ENCODE measurements at regions not wholly inside any gene's neighbourhood (a gene's known extent, or its start where the extent isn't known, plus 50 kb on each side); places are given as distances from the start of the nearest gene placed in this dataset.
"Not testable (repeated sequence)": the region's sequence is repeated elsewhere in the genome, so short reads cannot be mapped to it uniquely, and the experiment has no call there.

GRCh38 chr5:102654559-102655349 lies 100.4 kb upstream of the PAM start:
- DNase-seq (ENCODE audit: extremely low read depth in 1 of 11, low read depth in 9 of 11, low spot score in 4 of 11): no peak

GRCh38 chr5:102659151-102659550 lies 96.0 kb upstream of the PAM start:
- DNase-seq (ENCODE audit: extremely low read depth in 1 of 11, low read depth in 9 of 11, low spot score in 4 of 11): no peak

- no peak for DNase-seq (ENCODE audit: extremely low read depth in 1 of 11, low read depth in 9 of 11, low spot score in 4 of 11)
Observed at GRCh38 chr5:102660111-102660510, 95.0 kb upstream of the PAM start.

DNA sequence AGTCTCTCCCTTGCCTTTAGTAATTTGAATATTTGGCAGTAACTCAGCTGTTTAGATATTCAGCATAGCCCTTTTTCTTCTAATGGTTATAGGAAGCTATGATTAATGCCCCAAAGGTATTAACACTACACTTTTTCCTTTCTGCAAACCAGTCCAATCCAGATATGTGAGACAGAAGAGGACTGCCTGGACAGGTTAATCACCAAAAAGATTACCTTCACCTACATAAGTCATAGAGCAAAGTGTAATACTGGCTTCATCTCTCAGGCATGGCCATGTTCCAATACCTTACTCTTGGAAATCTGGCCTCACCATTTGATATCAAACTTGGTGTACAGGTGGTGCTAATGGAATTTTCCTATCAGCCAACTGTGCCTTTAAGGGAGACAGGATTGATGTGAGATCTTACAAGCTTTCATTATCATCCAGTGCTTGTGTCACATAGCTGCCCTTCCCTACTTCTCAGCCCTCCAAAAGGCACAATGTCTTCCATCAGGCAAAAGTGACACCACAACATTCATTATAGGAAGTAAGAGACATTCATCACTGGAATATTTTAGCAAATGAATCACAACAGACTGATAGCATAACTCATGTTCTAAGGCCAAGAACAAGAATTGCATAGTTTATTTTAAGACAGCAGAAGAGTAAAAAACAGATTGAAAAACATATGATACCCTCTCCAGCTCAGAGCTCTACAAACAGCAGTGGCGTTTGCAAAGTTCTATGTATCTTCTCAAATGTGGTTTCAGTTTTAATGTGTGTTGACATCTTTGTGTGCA lies 91.2 kb upstream of the PAM start:
- DNase-seq (ENCODE audit: extremely low read depth in 1 of 11, low read depth in 9 of 11, low spot score in 4 of 11): no peak

- DNase-seq (ENCODE audit: extremely low read depth in 1 of 11, low read depth in 9 of 11, low spot score in 4 of 11): no peak
Observed at GRCh38 chr5:102664616-102665335, 90.3 kb upstream of the PAM start.

DNA sequence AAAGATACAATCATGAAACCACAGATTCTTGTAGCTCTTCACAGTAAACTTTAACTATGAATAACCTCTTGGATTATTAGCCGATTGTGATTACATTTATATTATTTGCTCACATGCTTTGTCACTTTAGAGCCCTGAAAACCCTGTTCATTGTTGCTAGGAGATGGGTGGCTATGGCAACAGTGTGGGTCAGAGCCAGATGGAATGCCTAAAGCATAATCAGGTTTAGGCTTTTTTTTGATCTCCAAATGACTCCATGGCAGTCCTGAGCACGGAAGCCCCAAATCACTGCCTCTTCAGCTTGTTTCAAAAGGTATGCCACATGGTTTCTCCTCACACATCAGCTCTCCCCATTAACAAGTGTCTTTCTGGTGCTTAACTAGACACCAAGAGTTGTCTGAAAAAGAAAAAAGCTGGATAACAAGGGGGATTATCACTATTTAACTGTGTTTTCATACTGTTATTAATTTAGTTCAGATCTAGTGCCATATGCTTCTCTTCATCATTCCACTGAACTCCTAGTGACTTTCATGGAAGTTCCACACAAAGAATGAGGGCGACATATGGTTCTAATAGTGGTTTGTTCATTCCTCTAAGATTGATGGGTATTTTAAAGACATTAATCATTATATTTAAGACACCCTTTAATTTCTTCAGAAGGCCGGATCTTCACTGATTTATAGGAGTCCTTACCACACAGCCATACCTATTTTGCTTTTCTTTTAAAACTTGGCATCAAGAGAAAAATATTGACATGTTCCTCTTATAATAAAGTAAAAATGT lies 88.8 kb upstream of the PAM start:
- peak in 7 of 11 donors; percentile 4 to 37 (median 26) for DNase-seq (ENCODE audit: extremely low read depth in 1 of 11, low read depth in 9 of 11, low spot score in 4 of 11)

DNA sequence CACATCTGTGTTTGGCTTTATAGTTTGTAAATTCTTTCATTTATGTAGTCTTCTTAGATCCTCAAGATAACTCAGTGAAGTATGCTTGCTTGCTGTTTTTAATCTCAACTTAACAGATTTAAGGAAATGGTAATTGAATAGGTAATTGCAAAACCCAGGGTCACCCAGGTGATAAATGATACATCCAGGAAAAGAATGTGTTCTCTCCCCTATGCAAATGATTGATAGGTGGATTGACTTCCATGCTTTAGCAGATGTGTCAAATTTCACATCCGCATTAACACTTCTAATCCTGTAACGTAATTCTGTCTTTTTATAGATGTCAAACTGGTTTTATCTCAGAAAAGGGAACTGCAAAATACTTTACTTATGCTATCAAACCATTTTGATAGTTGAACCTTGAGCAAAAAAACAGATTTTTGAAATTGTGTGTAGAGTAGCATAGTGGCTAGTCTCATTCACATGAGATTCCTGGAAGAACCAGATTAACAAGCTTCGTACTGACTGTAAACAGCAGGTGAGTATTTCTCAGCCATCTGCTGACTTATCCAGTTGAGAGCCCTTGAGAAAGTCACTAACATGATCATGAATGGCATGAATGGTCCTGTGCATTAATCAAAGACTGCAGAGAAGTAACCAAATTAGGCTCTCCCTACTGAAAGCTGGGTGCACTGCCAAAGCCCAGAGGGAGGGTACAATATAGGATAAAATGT lies 86.7 kb upstream of the PAM start:
- no peak for DNase-seq (ENCODE audit: extremely low read depth in 1 of 11, low read depth in 9 of 11, low spot score in 4 of 11)

GRCh38 chr5:102670224-102670836 lies 84.8 kb upstream of the PAM start:
- no peak for DNase-seq (ENCODE audit: extremely low read depth in 1 of 11, low read depth in 9 of 11, low spot score in 4 of 11)

DNA sequence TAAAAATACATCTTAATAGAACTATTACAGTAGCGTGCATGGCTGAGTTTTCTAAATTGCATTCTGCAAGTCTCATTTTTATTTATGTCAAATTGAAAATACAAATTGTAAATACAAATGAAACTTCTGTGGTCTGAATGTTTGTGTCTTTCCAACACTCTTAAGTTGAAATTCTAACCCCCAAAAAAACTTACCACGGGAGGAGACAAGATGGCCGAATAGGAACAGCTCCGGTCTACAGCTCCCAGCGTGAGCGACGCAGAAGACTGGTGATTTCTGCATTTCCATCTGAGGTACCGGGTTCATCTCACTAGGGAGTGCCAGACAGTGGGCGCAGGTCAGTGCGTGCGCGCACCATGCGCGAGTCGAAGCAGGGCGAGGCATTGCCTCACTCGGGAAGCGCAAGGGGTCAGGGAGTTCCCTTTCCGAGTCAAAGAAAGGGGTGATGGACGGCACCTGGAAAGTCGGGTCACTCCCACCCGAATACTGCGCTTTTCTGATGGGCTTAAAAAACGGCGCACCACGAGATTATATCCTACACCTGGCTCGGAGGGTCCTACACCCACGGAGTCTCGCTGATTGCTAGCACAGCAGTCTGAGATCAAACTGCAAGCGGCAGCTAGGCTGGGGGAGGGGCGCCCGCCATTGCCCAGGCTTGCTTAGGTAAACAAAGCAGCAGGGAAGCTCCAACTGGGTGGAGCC lies 83.9 kb upstream of the PAM start:
- DNase-seq (ENCODE audit: extremely low read depth in 1 of 11, low read depth in 9 of 11, low spot score in 4 of 11): not testable (repeated sequence)

DNA sequence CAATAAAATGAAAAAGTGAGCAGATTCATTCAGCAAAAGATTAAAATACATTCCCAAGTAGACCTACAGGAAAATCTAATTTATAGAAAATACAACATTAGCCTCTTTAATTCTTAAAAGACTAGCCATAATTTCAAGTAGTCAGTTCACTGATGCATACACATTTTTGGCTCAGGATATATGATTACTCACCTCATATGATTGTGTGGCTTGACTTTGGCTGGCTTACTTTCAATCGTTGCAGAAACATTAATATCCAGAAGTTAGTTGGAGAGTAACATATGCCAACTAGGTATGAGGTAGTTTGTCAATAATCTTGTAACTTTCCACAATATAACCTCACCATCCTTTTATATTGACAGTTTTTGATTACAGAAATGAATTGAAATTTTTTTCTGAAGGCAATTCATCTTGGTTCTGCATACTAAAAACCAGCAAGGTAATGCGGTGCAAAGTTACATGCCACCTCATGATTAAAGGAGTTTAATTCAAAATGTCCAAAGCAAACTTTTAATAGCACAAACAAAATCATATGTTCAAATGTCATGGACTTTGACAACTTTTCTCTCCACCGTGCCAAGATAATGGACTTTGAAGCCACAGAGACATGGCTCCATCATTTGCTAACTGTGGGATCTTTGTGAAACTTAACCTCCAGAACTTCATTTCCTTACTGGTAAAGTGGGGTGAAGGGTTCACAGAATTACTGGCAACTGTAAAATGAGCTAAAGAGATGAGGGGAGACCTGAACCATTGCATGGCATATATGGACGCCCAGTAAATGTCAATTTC lies 76.6 kb upstream of the PAM start:
- no peak for DNase-seq (ENCODE audit: extremely low read depth in 1 of 11, low read depth in 9 of 11, low spot score in 4 of 11)

DNA sequence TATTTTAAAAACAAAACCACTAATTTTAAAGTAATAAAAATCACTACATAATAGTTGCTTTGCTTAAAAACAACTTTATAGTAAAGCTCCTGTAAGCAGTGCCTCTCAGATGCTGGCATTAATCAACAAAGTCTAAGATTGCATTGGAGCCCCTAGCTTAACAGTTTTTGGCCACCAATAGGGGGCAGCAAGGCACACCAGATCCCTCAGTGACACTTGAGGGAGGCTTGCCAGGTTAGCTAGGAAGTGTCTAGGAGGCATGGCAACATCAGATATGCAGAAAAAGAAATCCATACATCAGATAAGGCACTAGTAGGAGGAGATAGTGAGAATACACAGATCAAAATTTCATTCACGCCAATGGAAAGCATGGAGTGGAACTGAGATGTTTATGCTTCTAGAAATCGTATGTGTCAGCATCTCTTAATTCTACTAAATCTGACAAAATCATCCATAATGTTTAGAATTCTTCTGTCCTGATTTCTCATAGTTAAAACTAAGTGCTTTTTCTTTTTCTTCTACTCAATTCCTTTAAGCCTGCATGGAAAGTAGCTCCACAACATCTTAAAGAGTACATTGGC lies 73.6 kb upstream of the PAM start:
- DNase-seq (ENCODE audit: extremely low read depth in 1 of 11, low read depth in 9 of 11, low spot score in 4 of 11): peak; percentile 37 to 70 (median 53)

DNA sequence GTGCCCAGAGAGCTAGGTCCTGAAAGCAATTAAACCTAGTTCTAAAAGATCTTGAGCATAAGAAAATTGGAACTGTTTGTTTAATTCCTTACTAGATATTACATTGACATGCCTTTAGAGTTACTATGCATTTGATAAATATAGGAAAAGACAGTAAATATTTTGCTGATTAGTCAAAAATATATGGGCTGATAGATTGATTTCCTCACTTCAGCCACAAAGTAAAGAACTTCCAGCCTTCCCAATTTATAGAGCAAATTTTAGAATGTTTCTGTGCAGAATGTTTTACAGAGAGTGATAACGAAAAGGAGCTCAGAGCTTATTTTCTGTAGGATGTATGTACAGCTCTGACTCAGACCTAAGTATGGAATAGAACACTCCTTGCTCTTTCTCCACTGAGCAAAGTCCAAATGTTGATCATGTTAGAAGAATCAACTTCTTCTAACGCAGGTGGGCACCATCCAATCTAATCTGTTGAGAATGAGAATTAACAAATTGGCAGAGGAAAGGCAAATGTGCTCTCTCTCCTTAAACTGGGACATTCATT lies 72.9 kb upstream of the PAM start:
- no peak for DNase-seq (ENCODE audit: extremely low read depth in 1 of 11, low read depth in 9 of 11, low spot score in 4 of 11)

- not testable (repeated sequence) for DNase-seq (ENCODE audit: extremely low read depth in 1 of 11, low read depth in 9 of 11, low spot score in 4 of 11)
Observed at GRCh38 chr5:102688076-102688475, 67.0 kb upstream of the PAM start.

DNA sequence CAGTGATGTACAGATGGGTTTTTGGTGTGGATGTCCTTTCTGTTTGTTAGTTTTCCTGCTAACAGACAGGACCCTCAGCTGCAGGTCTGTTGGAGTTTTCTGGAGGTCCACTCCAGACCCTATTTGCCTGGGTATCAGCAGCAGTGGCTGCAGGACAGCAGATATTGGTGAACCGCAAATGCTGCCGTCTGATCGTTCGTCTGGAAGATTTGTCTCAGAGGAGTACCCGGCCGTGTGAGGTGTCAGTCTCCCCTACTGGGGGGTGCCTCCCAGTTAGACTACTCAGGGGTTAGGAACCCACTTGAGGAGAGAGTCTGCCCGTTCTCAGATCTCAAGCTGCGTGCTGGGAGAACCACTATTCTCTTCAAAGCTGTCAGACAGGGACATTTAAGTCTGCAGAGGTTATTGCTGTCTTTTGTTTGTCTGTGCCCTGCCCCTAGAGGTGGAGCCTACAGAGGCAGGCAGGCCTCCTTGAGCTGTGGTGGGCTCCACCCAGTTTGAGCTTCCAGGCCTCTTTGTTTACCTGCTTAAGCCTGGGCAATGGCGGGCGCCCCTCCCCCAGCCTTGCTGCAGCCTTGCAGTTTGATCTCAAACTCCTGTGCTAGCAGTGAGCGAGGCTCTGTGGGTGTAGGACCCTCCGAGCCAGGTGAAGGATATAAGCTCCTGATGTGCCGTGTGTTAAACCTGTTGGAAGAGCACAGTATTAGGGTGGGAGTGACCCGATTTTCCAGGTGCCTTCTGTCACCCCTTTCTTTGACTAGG lies 66.3 kb upstream of the PAM start:
- not testable (repeated sequence) for DNase-seq (ENCODE audit: extremely low read depth in 1 of 11, low read depth in 9 of 11, low spot score in 4 of 11)

DNA sequence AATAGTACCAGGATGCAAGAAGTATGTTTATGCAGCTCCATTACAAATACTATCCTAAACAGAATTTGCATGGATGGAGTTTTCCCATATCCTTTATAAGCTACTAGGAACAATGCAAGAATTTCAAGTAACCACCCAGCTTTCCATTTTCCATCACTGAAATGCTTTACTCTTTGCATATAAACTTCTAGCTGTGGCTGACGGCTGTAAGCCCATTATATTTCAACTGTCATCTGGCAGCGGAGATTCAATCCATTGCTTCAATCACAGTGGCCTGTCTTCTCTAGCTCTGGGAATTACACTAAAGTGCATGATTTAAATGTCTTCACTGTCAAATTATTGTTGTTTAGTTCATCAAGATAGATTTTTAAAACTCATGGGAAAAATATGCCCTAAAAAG lies 64.2 kb upstream of the PAM start:
- no peak for DNase-seq (ENCODE audit: extremely low read depth in 1 of 11, low read depth in 9 of 11, low spot score in 4 of 11)
